HEK293T (cell line): ENCODE measurements at regions not wholly inside any gene's neighbourhood (a gene's known extent, or its start where the extent isn't known, plus 50 kb on each side); places are given as distances from the start of the nearest gene placed in this dataset.
"Not testable (repeated sequence)": the region's sequence is repeated elsewhere in the genome, so short reads cannot be mapped to it uniquely, and the experiment has no call there.

ENCODE experiments used
- CTCF ChIA-PET: fragments of 350-600 bp; formaldehyde crosslinking; extraction: SDS; loops from one replicate; lab custom pipeline; 2021; ENCODE audit warnings: antibody characterized with exemption, inconsistent platforms; lab: Yijun Ruan, JAX
- POLR2A ChIA-PET: fragments of 350-600 bp; formaldehyde crosslinking; extraction: SDS; loops from one replicate; lab custom pipeline; 2020; ENCODE audit warnings: antibody characterized with exemption, inconsistent platforms; lab: Yijun Ruan, JAX
- DNase-seq: peaks from one replicate; pipeline ENCODE4 v3.0.0; 2012; ENCODE audit warnings: mixed read lengths; ENCODE audit errors: extremely low spot score
- ARNT ChIP-seq: fragments of 450-650 bp; IDR thresholded peaks from 2 replicates; pipeline ENCODE4 v1.6.1; 2017; ENCODE audit warnings: mild to moderate bottlenecking
- BHLHE40 ChIP-seq: fragments of 450-650 bp; IDR thresholded peaks from 2 replicates; pipeline ENCODE4 v1.6.1; 2016; ENCODE audit warnings: mild to moderate bottlenecking, moderate library complexity, borderline replicate concordance
- CTBP1 ChIP-seq: fragments of 450-650 bp; IDR thresholded peaks from 2 replicates; pipeline ENCODE4 v1.6.1; 2016; ENCODE audit warnings: borderline replicate concordance
- ELF4 ChIP-seq: fragments of 450-650 bp; IDR thresholded peaks from 2 replicates; pipeline ENCODE4 v1.6.1; 2017; ENCODE audit warnings: antibody characterized with exemption
- FOXA1 ChIP-seq: fragments of 450-650 bp; IDR thresholded peaks from 2 replicates; pipeline ENCODE4 v1.6.1; 2016; ENCODE audit warnings: mild to moderate bottlenecking
- FOXK2 ChIP-seq: fragments of 450-650 bp; IDR thresholded peaks from 2 replicates; pipeline ENCODE4 v1.6.1; 2016; ENCODE audit warnings: mild to moderate bottlenecking
- FOXM1 ChIP-seq: fragments of 450-650 bp; IDR thresholded peaks from 2 replicates; pipeline ENCODE4 v1.6.1; 2017; ENCODE audit warnings: mild to moderate bottlenecking, borderline replicate concordance
- HDGF ChIP-seq: fragments of 450-650 bp; IDR thresholded peaks from 2 replicates; pipeline ENCODE4 v1.6.1; 2017; ENCODE audit warnings: antibody characterized with exemption, borderline replicate concordance
- L3MBTL2 ChIP-seq: fragments of 450-650 bp; conservative IDR thresholded peaks from 2 replicates; pipeline ENCODE4 v1.6.1; 2016; ENCODE audit warnings: mild to moderate bottlenecking
- LEF1 ChIP-seq: fragments of 450-650 bp; IDR thresholded peaks from 2 replicates; pipeline ENCODE4 v1.6.1; 2017; ENCODE audit warnings: mild to moderate bottlenecking, borderline replicate concordance
- NFRKB ChIP-seq: fragments of 450-650 bp; IDR thresholded peaks from 2 replicates; pipeline ENCODE4 v1.6.1; 2016; ENCODE audit warnings: mild to moderate bottlenecking, moderate library complexity
- PKNOX1 ChIP-seq: fragments of 450-650 bp; IDR thresholded peaks from 2 replicates; pipeline ENCODE4 v1.6.1; 2016
- SP1 ChIP-seq: fragments of 450-650 bp; IDR thresholded peaks from 2 replicates; pipeline ENCODE4 v1.6.1; 2017
- SUZ12 ChIP-seq: fragments of 450-650 bp; IDR thresholded peaks from 2 replicates; pipeline ENCODE4 v1.6.1; 2016; ENCODE audit warnings: mild to moderate bottlenecking
- TARDBP ChIP-seq: fragments of 450-650 bp; IDR thresholded peaks from 2 replicates; pipeline ENCODE4 v1.6.1; 2016
- ZNF384 ChIP-seq: fragments of 450-650 bp; IDR thresholded peaks from 2 replicates; pipeline ENCODE4 v1.6.1; 2016

DNA sequence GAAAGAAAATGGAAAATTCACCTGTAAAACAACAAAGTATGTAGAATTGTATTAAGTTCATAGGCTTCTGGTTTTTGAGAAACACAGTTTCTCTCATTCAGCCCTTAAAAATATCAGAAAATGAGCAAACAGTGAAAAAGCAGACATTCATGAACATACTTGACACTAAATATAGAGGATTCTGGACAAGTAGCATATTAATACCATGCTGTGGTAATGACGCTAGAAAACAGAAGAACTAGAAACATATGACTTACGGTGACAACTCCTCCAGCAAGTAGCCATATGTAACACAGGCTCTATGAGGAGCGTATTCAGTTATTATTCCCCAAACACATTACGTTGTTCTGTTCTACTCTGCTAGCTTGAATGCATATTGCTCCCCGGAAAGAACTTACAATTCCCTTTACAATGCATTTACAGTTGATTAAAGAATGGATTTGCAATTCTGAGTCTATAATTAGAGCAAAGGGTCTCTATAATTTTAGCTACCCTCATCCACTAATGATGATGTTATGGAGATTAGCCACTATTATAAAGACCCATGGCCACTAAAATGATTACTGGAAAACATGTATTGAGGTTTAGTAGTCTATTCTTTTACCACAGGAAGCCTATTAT, 672.1 kb downstream of the EFNB2 start:
- CTCF ChIA-PET: no interaction called here

DNA sequence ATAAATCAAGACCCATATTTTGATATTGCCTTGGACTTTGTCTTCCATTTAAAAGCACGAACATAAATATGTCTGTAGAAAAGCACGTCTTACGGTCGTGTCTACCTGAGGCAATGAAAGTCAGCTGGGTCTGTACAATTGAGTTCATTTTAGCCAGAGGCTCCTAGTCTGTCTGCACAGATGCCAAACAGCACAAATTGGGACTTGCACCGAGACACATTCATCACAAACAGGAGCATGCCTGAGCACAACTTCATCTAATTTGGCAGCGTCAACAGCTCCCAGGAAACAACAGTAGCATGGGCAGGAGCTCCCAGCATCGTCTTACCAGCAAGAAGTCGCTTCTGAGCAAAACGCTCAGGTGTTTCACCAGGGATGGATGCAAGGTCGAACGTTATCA, 687.0 kb downstream of the EFNB2 start:
- TF ChIP-seq LEF1: no peak
- TF ChIP-seq FOXM1: no peak
- CTCF ChIA-PET: no interaction called here
- POLR2A ChIA-PET: no interaction called here
- DNase-seq: no peak

More for the DNA sequence above, 672.1 kb downstream of the EFNB2 start:
- POLR2A ChIA-PET: no interaction called here
- no peak for DNase-seq
- TF ChIP-seq FOXM1: no peak
- TF ChIP-seq SP1: no peak
- TF ChIP-seq ELF4: no peak
- TF ChIP-seq LEF1: no peak
- no peak for TF ChIP-seq L3MBTL2
- no peak for TF ChIP-seq FOXA1
- TF ChIP-seq FOXK2: no peak

- CTCF ChIA-PET: no interaction called here
- TF ChIP-seq ELF4 (no peak), BHLHE40 (no peak), SP1 (no peak), L3MBTL2 (no peak), TARDBP (no peak), ARNT (no peak), FOXK2 (no peak), LEF1 (no peak), HDGF (no peak), PKNOX1 (no peak), CTBP1 (no peak), SUZ12 (no peak), ZNF384 (no peak)
- no peak for DNase-seq
- POLR2A ChIA-PET: no interaction called here
Observed at GRCh38 chr13:105847527-105848291, 687.8 kb downstream of the EFNB2 start.

DNA sequence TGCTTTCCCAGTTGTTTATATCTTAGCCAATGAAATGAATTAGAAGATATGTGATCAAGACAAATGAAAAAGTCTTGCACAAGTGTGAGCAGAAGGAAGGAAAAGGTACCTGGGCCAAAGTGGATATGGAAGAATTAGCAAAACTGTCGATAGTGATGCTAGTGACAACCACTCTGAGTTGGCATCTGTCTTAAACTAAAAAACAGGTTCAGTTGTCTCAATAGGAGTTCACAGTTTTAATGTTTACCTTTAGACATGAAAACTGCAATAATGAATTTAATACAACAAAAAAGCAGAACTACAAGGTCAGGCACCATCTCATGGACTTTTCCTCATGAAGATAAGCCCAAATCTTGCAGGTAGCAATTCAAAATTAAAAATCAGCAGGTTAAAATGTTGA, 688.5 kb downstream of the EFNB2 start:
- POLR2A ChIA-PET: no interaction called here
- CTCF ChIA-PET: no interaction called here
- no peak for TF ChIP-seq PKNOX1
- no peak for TF ChIP-seq ZNF384
- no peak for TF ChIP-seq FOXM1
- no peak for TF ChIP-seq CTBP1
- TF ChIP-seq FOXK2: no peak
- no peak for TF ChIP-seq NFRKB
- no peak for TF ChIP-seq BHLHE40
- no peak for TF ChIP-seq ELF4
- DNase-seq: no peak

- POLR2A ChIA-PET: no interaction called here
Observed at GRCh38 chr13:105841286-105841685, 694.2 kb downstream of the EFNB2 start.

DNA sequence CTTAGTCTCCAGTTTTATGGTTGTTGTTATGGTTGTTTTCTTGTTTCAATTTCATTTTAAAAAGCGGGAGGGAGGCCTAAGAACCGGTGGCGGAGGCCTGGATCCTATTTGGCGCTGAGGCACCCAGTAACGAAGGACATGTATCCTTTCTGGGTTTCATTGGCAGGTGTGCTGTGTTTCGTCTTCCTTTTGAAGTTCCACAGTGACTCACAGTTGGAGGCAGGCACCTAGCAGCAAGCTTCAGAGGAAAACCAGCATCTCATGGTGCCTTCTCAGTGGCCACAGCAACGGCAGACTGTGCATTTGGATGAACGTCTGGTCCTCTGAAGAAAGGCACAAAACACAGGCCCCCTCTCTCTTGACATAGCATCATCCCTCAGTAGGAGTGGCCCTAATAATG, 697.2 kb downstream of the EFNB2 start:
- ChIA-PET CTCF (no interaction called here), POLR2A (no interaction called here)
- no peak for TF ChIP-seq LEF1
- no peak for TF ChIP-seq FOXK2
- no peak for TF ChIP-seq L3MBTL2
- no peak for TF ChIP-seq FOXA1
- DNase-seq: no peak

More at GRCh38 chr13:105841286-105841685, 694.2 kb downstream of the EFNB2 start:
- no peak for DNase-seq
- TF ChIP-seq SUZ12 (no peak), BHLHE40 (no peak)
- CTCF ChIA-PET: no interaction called here

DNA sequence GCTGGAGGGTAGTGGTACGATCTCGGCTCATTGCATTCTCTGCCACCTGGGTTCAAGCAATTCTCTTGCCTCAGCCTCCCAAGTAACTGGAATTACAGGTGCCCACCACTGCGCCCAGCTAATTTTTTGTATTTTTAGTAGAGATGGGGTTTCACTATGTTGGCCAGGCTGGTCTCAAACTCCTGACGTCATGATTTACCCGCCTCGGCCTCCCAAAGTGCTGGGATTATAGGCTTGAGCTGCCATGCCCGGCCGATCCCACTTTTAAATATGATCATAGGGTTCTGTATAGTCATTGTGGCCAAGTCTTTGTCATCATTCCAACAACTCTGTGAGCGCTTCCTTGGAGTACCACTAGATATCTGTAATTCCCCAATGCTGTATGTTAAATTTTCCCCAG, 698.2 kb downstream of the EFNB2 start:
- CTCF ChIA-PET, DNase-seq, POLR2A ChIA-PET: not testable (repeated sequence)

DNA sequence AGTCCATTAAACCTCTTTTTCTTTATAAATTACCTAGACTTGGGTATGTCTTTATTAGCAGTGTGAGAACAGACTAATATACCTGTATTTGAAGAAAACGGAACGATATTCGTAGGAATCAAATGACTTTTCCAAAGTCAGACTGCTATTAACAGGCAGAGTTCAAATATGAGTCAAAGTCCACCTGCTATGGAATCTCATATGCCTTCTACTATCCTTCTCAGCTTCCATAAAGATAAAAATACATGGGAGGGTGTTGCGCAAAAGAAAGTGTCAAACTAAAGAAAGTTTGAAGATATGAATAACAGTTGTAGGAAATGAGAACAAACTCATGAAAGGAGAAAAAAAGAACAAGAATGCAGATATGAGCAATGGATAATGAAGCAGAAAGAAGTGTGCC, 704.6 kb downstream of the EFNB2 start:
- no peak for DNase-seq
- POLR2A ChIA-PET: no interaction called here
- CTCF ChIA-PET: no interaction called here
- TF ChIP-seq NFRKB (no peak), LEF1 (no peak), ELF4 (no peak), PKNOX1 (no peak)
